IMR-90 (cell line): ENCODE measurements at regions not wholly inside any gene's neighbourhood (a gene's known extent, or its start where the extent isn't known, plus 50 kb on each side); places are given as distances from the start of the nearest gene placed in this dataset.

Experiments used
- ATAC-seq: fragments of 200-7000 bp; cut with Tn5 transposase; 2 replicates; pipeline ENCODE4 v1.9.1; 2020; ENCODE audit warnings: low read depth, mild to moderate bottlenecking, moderate library complexity
- BruUV-seq: library from RNA; stranded (reverse); fragments of 400-500 nt; replicated peaks from 2 replicates; lab custom pipeline; 2021; lab: Mats Ljungman, UMichigan
- CTCF ChIA-PET: fragments of 300-600 bp; formaldehyde crosslinking; extraction: SDS; loops from one replicate; lab custom pipeline; 2021; ENCODE audit warnings: antibody characterized with exemption; lab: Yijun Ruan, JAX
- POLR2A ChIA-PET: fragments of 300-600 bp; sonication (Branson Sonifier 250); formaldehyde crosslinking; loops from one replicate; lab custom pipeline; 2022; ENCODE audit warnings: antibody characterized with exemption; ENCODE audit not compliant: unreplicated experiment; lab: Charles Lee
- DNase-seq: peaks from one replicate; pipeline ENCODE4 v3.0.0; 2013
- H2AFZ ChIP-seq: replicated peaks from 2 replicates; pipeline ENCODE3; 2013; ENCODE audit warnings: low read length, mild to moderate bottlenecking; ENCODE audit not compliant: poor library complexity
- H2AK5ac ChIP-seq: 2 replicates; pipeline ENCODE4 v1.6.1; 2013; ENCODE audit warnings: low read depth, low read length, inconsistent platforms
- H2AK9ac ChIP-seq: replicated peaks from 2 replicates; pipeline ENCODE3; 2013; ENCODE audit warnings: mild to moderate bottlenecking, low read depth, low read length, moderate library complexity; ENCODE audit not compliant: poor library complexity
- H2BK120ac ChIP-seq: 2 replicates; pipeline ENCODE4 v1.6.1; 2013; ENCODE audit warnings: low read depth, low read length, inconsistent platforms
- H2BK15ac ChIP-seq: 3 replicates; pipeline ENCODE4 v1.6.1; 2013; ENCODE audit warnings: low read depth, low read length, inconsistent platforms
- H2BK20ac ChIP-seq: 2 replicates; pipeline ENCODE4 v1.6.1; 2013; ENCODE audit warnings: low read depth, mild to moderate bottlenecking, inconsistent platforms, low read length, moderate library complexity
- H2BK5ac ChIP-seq: 2 replicates; pipeline ENCODE4 v1.6.1; 2013; ENCODE audit warnings: mild to moderate bottlenecking, low read depth, low read length, inconsistent platforms; ENCODE audit not compliant: poor library complexity, severe bottlenecking
- H3K14ac ChIP-seq: replicated peaks from 2 replicates; pipeline ENCODE4 v1.6.1; 2013; ENCODE audit warnings: low read depth, low read length, inconsistent platforms
- H3K18ac ChIP-seq: 2 replicates; pipeline ENCODE4 v1.6.1; 2013; ENCODE audit warnings: low read depth, low read length, control low read depth
- H3K23ac ChIP-seq: 2 replicates; pipeline ENCODE4 v1.6.1; 2013; ENCODE audit warnings: low read depth, low read length, inconsistent platforms
- H3K27ac ChIP-seq: 2 replicates; pipeline ENCODE4 v1.5.1; 2013; ENCODE audit warnings: mild to moderate bottlenecking, control low read depth, low read length; ENCODE audit not compliant: insufficient read depth
- H3K27me3 ChIP-seq: 2 replicates; pipeline ENCODE4 v1.6.1; 2013; ENCODE audit warnings: low read length; ENCODE audit not compliant: control insufficient read depth, insufficient read depth
- H3K36me3 ChIP-seq: 2 replicates; pipeline ENCODE4 v1.6.1; 2013; ENCODE audit warnings: low read length, mixed read lengths; ENCODE audit not compliant: control insufficient read depth, insufficient read depth
- H3K4ac ChIP-seq: 2 replicates; pipeline ENCODE4 v1.6.1; 2013; ENCODE audit warnings: low read depth, low read length, inconsistent platforms
- H3K4me1 ChIP-seq: 2 replicates; pipeline ENCODE4 v1.6.1; 2013; ENCODE audit warnings: low read length, mixed read lengths; ENCODE audit not compliant: control insufficient read depth, insufficient read depth
- H3K4me2 ChIP-seq: 2 replicates; pipeline ENCODE4 v1.6.1; 2013; ENCODE audit warnings: low read depth, mild to moderate bottlenecking, control low read depth, low read length, moderate library complexity
- H3K4me3 ChIP-seq: 2 replicates; pipeline ENCODE4 v1.5.1; 2013; ENCODE audit warnings: low read depth, mild to moderate bottlenecking, control low read depth, low read length, moderate library complexity; ENCODE audit not compliant: insufficient read depth
- H3K56ac ChIP-seq: 2 replicates; pipeline ENCODE4 v1.6.1; 2013; ENCODE audit warnings: low read length, inconsistent platforms; ENCODE audit not compliant: insufficient read depth; ENCODE audit errors: extremely low read depth
- H3K79me1 ChIP-seq, 2 experiments: 2 replicates each; pipeline ENCODE4 v1.6.1; 2013; ENCODE audit warnings: low read length in 2 of 2, inconsistent platforms in 1 of 2, low read depth in 1 of 2
- H3K9ac ChIP-seq: 2 replicates; pipeline ENCODE4 v1.6.1; 2013; ENCODE audit warnings: low read depth, low read length, control low read depth
- H3K9me1 ChIP-seq: 2 replicates; pipeline ENCODE4 v1.6.1; 2013; ENCODE audit warnings: low read length, inconsistent platforms; ENCODE audit not compliant: insufficient read depth
- H3K9me3 ChIP-seq: 2 replicates; pipeline ENCODE4 v1.6.1; 2013; ENCODE audit warnings: low read length; ENCODE audit not compliant: control insufficient read depth, insufficient read depth
- H4K20me1 ChIP-seq: 2 replicates; pipeline ENCODE4 v1.6.1; 2013; ENCODE audit warnings: low read length, inconsistent platforms; ENCODE audit not compliant: insufficient read depth
- H4K5ac ChIP-seq: 2 replicates; pipeline ENCODE4 v1.6.1; 2013; ENCODE audit warnings: mild to moderate bottlenecking, low read depth, low read length, control low read depth
- H4K8ac ChIP-seq, 2 experiments: 2 replicates each; pipeline ENCODE4 v1.6.1; 2013; ENCODE audit warnings: low read depth in 2 of 2, low read length in 2 of 2, control low read depth in 1 of 2, inconsistent platforms in 1 of 2
- H4K91ac ChIP-seq: 2 replicates; pipeline ENCODE4 v1.6.1; 2013; ENCODE audit warnings: low read depth, low read length, inconsistent platforms; ENCODE audit not compliant: insufficient read depth
- BHLHE40 ChIP-seq: fragments of 150-350 bp; IDR thresholded peaks from 2 replicates; pipeline ENCODE4 v1.6.1; 2016; ENCODE audit warnings: mild to moderate bottlenecking, low read depth, low read length
- CEBPB ChIP-seq: IDR thresholded peaks from 2 replicates; pipeline ENCODE4 v1.6.1; 2012; ENCODE audit warnings: low read depth, low read length, improper control_type of control experiment
- CHD1 ChIP-seq: IDR thresholded peaks from 2 replicates; pipeline ENCODE4 v1.6.1; 2012; ENCODE audit warnings: low read depth, low read length, improper control_type of control experiment
- MAFK ChIP-seq: IDR thresholded peaks from 2 replicates; pipeline ENCODE4 v1.6.1; 2012; ENCODE audit warnings: low read depth, low read length, improper control_type of control experiment
- MAZ ChIP-seq: IDR thresholded peaks from 2 replicates; pipeline ENCODE4 v1.6.1; 2012; ENCODE audit warnings: low read depth, mild to moderate bottlenecking, low read length, improper control_type of control experiment, moderate library complexity, borderline replicate concordance
- MXI1 ChIP-seq: IDR thresholded peaks from 2 replicates; pipeline ENCODE4 v1.6.1; 2012; ENCODE audit warnings: low read depth, mild to moderate bottlenecking, low read length, moderate library complexity, borderline replicate concordance
- NFE2L2 ChIP-seq: fragments of 150-350 bp; IDR thresholded peaks from 2 replicates; pipeline ENCODE4 v1.6.1; 2016; ENCODE audit warnings: low read depth, mild to moderate bottlenecking, low read length
- POLR2A ChIP-seq: IDR thresholded peaks from 2 replicates; pipeline ENCODE4 v1.6.1; 2012; ENCODE audit warnings: mild to moderate bottlenecking, low read depth, low read length
- RAD21 ChIP-seq: IDR thresholded peaks from 2 replicates; pipeline ENCODE4 v1.6.1; 2012; ENCODE audit warnings: low read length, improper control_type of control experiment
- RCOR1 ChIP-seq: IDR thresholded peaks from 2 replicates; pipeline ENCODE4 v1.6.1; 2012; ENCODE audit warnings: mild to moderate bottlenecking, low read length, improper control_type of control experiment; ENCODE audit not compliant: insufficient replicate concordance
- RFX5 ChIP-seq: IDR thresholded peaks from 2 replicates; pipeline ENCODE4 v1.8.0; 2012; ENCODE audit warnings: low read depth, mild to moderate bottlenecking, low read length, moderate library complexity
- WGBS, 2 experiments: methylation state at CpG; one replicate each; pipeline versions ENCODE4 v1.1.5 to v1.1.7; 2013; ENCODE audit warnings: missing lambda C conversion rate in 2 of 2; ENCODE audit not compliant: insufficient read length in 1 of 2; ENCODE audit errors: extremely low coverage in 2 of 2; 5-methylcytosine and 5-hydroxymethylcytosine counted together
- dilution Hi-C: fragments of 300-500 bp; cut with HindIII; formaldehyde crosslinking; loops from one replicate; pipeline ENCODE4 v1.14.3; 2018; ENCODE audit warnings: low sequenced_read_pairs; ENCODE audit not compliant: unreplicated experiment
- in situ Hi-C: fragments of 300-500 bp; cut with MboI; formaldehyde crosslinking; loops from 3 replicates; pipeline ENCODE4 v1.14.3; 2019; ENCODE audit warnings: low sequenced_read_pairs, inconsistent platforms, mixed read lengths
- intact Hi-C: fragments of 100-400 bp; cut with micrococcal nuclease; formaldehyde crosslinking; loops from 2 replicates; pipeline ENCODE4 v1.10.0; 2022
- TF ChIP-seq, protein P1 (sequence below): conservative IDR thresholded peaks from 2 replicates; pipeline ENCODE4 v1.5.1; 2012; ENCODE audit warnings: mild to moderate bottlenecking, low read depth, low read length, improper control_type of control experiment
- TF ChIP-seq, protein P2 (sequence below): fragments of 150-350 bp; IDR thresholded peaks from 2 replicates; pipeline ENCODE4 v1.6.1; 2016; ENCODE audit warnings: low read depth, mild to moderate bottlenecking, low read length, moderate library complexity, borderline replicate concordance

DNA sequence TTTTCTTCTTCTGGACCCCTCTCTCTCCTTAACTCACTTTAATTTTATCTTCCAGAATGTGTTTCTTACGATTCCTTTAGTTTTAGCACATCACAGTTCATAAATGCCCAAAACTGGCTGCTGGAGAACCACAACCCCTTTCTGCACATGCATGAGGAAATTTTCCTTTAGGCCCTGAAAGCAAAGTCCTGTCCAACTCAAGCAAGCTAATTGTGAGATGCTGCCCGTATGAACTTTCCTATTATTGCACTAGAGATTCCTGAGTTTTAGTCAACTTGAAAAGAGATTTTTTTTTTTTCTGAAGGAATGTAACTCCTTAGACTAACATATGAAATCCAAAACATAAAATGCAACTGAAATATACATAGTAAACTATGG lies 52.1 kb upstream of the DAB2 start:
- H4K91ac ChIP-seq = peak overlapping the region; percentile 85
- H4K5ac ChIP-seq = peak overlapping the region; percentile 80
- no peaks in the 10 kb centered on the region for H3K36me3 ChIP-seq
- no peaks in the 10 kb centered on the region for H4K20me1 ChIP-seq
- BruUV-seq = no TSS peak
- peak overlapping the region; percentile 64; the same call in 1 of the 2 replicates for H3K56ac ChIP-seq
- in situ Hi-C loops (no loop called here), dilution Hi-C loops (no loop called here), intact Hi-C loops (loop anchor here (1.0 to 5.0 kb wide), 2 partner anchors 45 to 52 kb away; no protein-coding TSS in a partner anchor)
- peaks cover 11% of the 10 kb centered on the region for H3K4me1 ChIP-seq
- peak overlapping the region; percentile 94 for H3K4ac ChIP-seq
- H3K27ac ChIP-seq = peak overlapping the region; percentile 87; the same call in 1 of the 2 replicates
- no peaks in the 10 kb centered on the region; a peak in 1 of 4 replicates for H3K79me1 ChIP-seq
- ChIA-PET CTCF (interaction anchor here (0.7 to 1.6 kb wide), 2 partner anchors 9 to 43 kb away, joined by 3 to 6 read pairs; no protein-coding TSS in a partner anchor), POLR2A (interaction anchor here (1.0 to 1.8 kb wide), 2 partner anchors 11 to 53 kb away, joined by 3 to 9 read pairs; no protein-coding TSS in a partner anchor)
- TF ChIP-seq BHLHE40 = no peak
- no peak for TF ChIP-seq POLR2A
- TF ChIP-seq MAZ = no peak
- TF ChIP-seq MAFK = no peak
- no peak for TF ChIP-seq RCOR1
- no peak for TF ChIP-seq CEBPB
- no peak for TF ChIP-seq RAD21
- TF ChIP-seq CHD1 = no peak
- no peak for TF ChIP-seq RFX5
- TF ChIP-seq MXI1 = no peak
- TF ChIP-seq, protein P1, sequence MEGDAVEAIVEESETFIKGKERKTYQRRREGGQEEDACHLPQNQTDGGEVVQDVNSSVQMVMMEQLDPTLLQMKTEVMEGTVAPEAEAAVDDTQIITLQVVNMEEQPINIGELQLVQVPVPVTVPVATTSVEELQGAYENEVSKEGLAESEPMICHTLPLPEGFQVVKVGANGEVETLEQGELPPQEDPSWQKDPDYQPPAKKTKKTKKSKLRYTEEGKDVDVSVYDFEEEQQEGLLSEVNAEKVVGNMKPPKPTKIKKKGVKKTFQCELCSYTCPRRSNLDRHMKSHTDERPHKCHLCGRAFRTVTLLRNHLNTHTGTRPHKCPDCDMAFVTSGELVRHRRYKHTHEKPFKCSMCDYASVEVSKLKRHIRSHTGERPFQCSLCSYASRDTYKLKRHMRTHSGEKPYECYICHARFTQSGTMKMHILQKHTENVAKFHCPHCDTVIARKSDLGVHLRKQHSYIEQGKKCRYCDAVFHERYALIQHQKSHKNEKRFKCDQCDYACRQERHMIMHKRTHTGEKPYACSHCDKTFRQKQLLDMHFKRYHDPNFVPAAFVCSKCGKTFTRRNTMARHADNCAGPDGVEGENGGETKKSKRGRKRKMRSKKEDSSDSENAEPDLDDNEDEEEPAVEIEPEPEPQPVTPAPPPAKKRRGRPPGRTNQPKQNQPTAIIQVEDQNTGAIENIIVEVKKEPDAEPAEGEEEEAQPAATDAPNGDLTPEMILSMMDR = no peak
- TF ChIP-seq, protein P2, sequence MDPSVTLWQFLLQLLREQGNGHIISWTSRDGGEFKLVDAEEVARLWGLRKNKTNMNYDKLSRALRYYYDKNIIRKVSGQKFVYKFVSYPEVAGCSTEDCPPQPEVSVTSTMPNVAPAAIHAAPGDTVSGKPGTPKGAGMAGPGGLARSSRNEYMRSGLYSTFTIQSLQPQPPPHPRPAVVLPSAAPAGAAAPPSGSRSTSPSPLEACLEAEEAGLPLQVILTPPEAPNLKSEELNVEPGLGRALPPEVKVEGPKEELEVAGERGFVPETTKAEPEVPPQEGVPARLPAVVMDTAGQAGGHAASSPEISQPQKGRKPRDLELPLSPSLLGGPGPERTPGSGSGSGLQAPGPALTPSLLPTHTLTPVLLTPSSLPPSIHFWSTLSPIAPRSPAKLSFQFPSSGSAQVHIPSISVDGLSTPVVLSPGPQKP = no peak
- TF ChIP-seq NFE2L2 = no peak
- H3K4me3 ChIP-seq = no peak overlapping the region
- DNase-seq (no peak), ATAC-seq (peak; percentile 4; the same call in 1 of the 2 replicates)
- no peaks in the 10 kb centered on the region for H3K27me3 ChIP-seq
- H3K18ac ChIP-seq = peak overlapping the region; percentile 93
- peak overlapping the region; percentile 86 for H3K14ac ChIP-seq
- no CpG with 5 or more reads among the region's 2 CpGs for WGBS, 2 experiments
- peak overlapping the region; percentile 96; the same call in 1 of the 2 replicates for H2AK5ac ChIP-seq
- H2BK120ac ChIP-seq = peak overlapping the region; percentile 96
- H3K4me2 ChIP-seq = peak overlapping the region; percentile 39; the same call in 1 of the 2 replicates
- H2BK15ac ChIP-seq = peak overlapping the region; percentile 100
- H3K9ac ChIP-seq = 0 out of 2 replicates have a peak overlapping the region, but pooled peaks have one; percentile 15
- peaks cover 6% of the 10 kb centered on the region for H3K9me1 ChIP-seq
- peak overlapping the region; percentile 61 to 89 for H4K8ac ChIP-seq
- peak overlapping the region; percentile 97 for H2BK20ac ChIP-seq
- H3K9me3 ChIP-seq = no peaks in the 10 kb centered on the region
- H3K23ac ChIP-seq = peak overlapping the region; percentile 96; the same call in 1 of the 2 replicates
- H2AK9ac ChIP-seq = no peak overlapping the region
- H2AFZ ChIP-seq = peak overlapping the region; percentile 69
- H2BK5ac ChIP-seq = peak overlapping the region; percentile 88
